ENCODE measurements at regions not wholly inside any gene's neighbourhood (a gene's known extent, or its start where the extent isn't known, plus 50 kb on each side); places are given as distances from the start of the nearest gene placed in this dataset.

DNA sequence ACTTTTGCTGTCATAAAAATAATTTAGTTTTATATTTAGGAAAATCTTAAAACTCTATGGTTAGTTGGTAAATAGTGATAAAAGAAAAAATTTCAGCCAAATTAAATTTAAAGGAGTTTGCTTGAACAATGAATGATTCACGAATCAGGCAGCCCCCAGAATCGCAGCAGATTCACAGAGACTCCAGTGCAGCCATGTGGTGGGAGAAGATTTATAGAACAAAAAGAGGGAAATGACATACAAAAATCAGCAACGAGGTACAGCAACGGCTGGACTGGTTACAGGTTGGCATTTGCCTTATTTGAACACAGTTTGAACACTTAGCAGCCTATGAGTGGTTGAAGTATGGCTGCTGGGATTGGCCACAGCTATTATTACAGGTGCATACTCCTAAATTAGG lies 96.4 kb upstream of the MYCBP2 start (continued):
- TF ChIP-seq, protein P1, sequence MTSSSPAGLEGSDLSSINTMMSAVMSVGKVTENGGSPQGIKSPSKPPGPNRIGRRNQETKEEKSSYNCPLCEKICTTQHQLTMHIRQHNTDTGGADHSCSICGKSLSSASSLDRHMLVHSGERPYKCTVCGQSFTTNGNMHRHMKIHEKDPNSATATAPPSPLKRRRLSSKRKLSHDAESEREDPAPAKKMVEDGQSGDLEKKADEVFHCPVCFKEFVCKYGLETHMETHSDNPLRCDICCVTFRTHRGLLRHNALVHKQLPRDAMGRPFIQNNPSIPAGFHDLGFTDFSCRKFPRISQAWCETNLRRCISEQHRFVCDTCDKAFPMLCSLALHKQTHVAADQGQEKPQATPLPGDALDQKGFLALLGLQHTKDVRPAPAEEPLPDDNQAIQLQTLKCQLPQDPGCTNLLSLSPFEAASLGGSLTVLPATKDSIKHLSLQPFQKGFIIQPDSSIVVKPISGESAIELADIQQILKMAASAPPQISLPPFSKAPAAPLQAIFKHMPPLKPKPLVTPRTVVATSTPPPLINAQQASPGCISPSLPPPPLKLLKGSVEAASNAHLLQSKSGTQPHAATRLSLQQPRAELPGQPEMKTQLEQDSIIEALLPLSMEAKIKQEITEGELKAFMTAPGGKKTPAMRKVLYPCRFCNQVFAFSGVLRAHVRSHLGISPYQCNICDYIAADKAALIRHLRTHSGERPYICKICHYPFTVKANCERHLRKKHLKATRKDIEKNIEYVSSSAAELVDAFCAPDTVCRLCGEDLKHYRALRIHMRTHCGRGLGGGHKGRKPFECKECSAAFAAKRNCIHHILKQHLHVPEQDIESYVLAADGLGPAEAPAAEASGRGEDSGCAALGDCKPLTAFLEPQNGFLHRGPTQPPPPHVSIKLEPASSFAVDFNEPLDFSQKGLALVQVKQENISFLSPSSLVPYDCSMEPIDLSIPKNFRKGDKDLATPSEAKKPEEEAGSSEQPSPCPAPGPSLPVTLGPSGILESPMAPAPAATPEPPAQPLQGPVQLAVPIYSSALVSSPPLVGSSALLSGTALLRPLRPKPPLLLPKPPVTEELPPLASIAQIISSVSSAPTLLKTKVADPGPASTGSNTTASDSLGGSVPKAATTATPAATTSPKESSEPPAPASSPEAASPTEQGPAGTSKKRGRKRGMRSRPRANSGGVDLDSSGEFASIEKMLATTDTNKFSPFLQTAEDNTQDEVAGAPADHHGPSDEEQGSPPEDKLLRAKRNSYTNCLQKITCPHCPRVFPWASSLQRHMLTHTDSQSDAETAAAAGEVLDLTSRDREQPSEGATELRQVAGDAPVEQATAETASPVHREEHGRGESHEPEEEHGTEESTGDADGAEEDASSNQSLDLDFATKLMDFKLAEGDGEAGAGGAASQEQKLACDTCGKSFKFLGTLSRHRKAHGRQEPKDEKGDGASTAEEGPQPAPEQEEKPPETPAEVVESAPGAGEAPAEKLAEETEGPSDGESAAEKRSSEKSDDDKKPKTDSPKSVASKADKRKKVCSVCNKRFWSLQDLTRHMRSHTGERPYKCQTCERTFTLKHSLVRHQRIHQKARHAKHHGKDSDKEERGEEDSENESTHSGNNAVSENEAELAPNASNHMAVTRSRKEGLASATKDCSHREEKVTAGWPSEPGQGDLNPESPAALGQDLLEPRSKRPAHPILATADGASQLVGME (CRISPR knock-in tag; IDR thresholded peaks at IDR 0.05), result no peak
- TF ChIP-seq MAFG (tag; conservative IDR thresholded peaks at IDR 0.05) (no peak), ZBTB7A (IDR thresholded peaks at IDR 0.05; ENCODE audit: borderline replicate concordance, control insufficient read depth, low read depth, low read length) (no peak), CCAR2 (IDR thresholded peaks at IDR 0.05; ENCODE audit: low read depth, low read length) (no peak), ESRRA (IDR thresholded peaks at IDR 0.05; ENCODE audit: borderline replicate concordance, low read depth) (no peak), RBM25 (IDR thresholded peaks at IDR 0.05; ENCODE audit: low read depth, low read length, severe bottlenecking) (no peak), TBL1XR1 (IDR thresholded peaks at IDR 0.05; ENCODE audit: low read length in 2 of 2) (no peak), ZNF239 (CRISPR knock-in tag; IDR thresholded peaks at IDR 0.05) (no peak)
- TF ChIP-seq, protein P2, sequence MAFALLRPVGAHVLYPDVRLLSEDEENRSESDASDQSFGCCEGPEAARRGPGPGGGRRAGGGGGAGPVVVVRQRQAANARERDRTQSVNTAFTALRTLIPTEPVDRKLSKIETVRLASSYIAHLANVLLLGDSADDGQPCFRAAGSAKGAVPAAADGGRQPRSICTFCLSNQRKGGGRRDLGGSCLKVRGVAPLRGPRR (CRISPR knock-in tag; IDR thresholded peaks at IDR 0.05), result no peak
- TF ChIP-seq, protein P3, sequence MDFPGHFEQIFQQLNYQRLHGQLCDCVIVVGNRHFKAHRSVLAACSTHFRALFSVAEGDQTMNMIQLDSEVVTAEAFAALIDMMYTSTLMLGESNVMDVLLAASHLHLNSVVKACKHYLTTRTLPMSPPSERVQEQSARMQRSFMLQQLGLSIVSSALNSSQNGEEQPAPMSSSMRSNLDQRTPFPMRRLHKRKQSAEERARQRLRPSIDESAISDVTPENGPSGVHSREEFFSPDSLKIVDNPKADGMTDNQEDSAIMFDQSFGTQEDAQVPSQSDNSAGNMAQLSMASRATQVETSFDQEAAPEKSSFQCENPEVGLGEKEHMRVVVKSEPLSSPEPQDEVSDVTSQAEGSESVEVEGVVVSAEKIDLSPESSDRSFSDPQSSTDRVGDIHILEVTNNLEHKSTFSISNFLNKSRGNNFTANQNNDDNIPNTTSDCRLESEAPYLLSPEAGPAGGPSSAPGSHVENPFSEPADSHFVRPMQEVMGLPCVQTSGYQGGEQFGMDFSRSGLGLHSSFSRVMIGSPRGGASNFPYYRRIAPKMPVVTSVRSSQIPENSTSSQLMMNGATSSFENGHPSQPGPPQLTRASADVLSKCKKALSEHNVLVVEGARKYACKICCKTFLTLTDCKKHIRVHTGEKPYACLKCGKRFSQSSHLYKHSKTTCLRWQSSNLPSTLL (IDR thresholded peaks at IDR 0.05), result no peak

All from K562 (cell line).